Activated CD8-positive, alpha-beta memory T cell treated with anti-CD3 and anti-CD28 coated beads, Interleukin-2, amount 50 U/mL, for 48 hours (primary cell): ENCODE measurements at regions not wholly inside any gene's neighbourhood (a gene's known extent, or its start where the extent isn't known, plus 50 kb on each side); places are given as distances from the start of the nearest gene placed in this dataset.
"Not testable (repeated sequence)": the region's sequence is repeated elsewhere in the genome, so short reads cannot be mapped to it uniquely, and the experiment has no call there.

Experiments
- DNase-seq: peaks from one replicate; pipeline ENCODE4 v3.0.0-alpha.2; 2020

- no peak for DNase-seq
Measured at GRCh38 chr13:33676045-33676989, 141.6 kb upstream of the RFC3 start.

GRCh38 chr13:33677215-33677614, 140.7 kb upstream of the RFC3 start:
- DNase-seq = no peak

- DNase-seq = no peak
Measured at GRCh38 chr13:33678084-33678483, 139.9 kb upstream of the RFC3 start.

- peak; percentile 76 for DNase-seq
Measured at GRCh38 chr13:33678906-33679657, 138.9 kb upstream of the RFC3 start.

GRCh38 chr13:33679658-33680012, 138.3 kb upstream of the RFC3 start:
- no peak for DNase-seq

GRCh38 chr13:33682020-33682564, 135.9 kb upstream of the RFC3 start:
- no peak for DNase-seq

GRCh38 chr13:33682646-33683045, 135.3 kb upstream of the RFC3 start:
- not testable (repeated sequence) for DNase-seq

GRCh38 chr13:33683376-33683775, 134.6 kb upstream of the RFC3 start:
- no peak for DNase-seq

GRCh38 chr13:33684874-33685273, 133.1 kb upstream of the RFC3 start:
- no peak for DNase-seq

- no peak for DNase-seq
Measured at GRCh38 chr13:33686772-33687480, 131.0 kb upstream of the RFC3 start.

GRCh38 chr13:33690354-33690753, 127.6 kb upstream of the RFC3 start:
- no peak for DNase-seq

- DNase-seq = no peak
Measured at GRCh38 chr13:33691980-33692379, 126.0 kb upstream of the RFC3 start.

GRCh38 chr13:33692531-33692930, 125.4 kb upstream of the RFC3 start:
- DNase-seq = no peak

- no peak for DNase-seq
Measured at GRCh38 chr13:33694546-33694945, 123.4 kb upstream of the RFC3 start.

- no peak for DNase-seq
Measured at GRCh38 chr13:33696530-33696929, 121.4 kb upstream of the RFC3 start.

- no peak for DNase-seq
Measured at GRCh38 chr13:33697926-33698325, 120.0 kb upstream of the RFC3 start.

- DNase-seq = no peak
Measured at GRCh38 chr13:33707449-33707848, 110.5 kb upstream of the RFC3 start.

- no peak for DNase-seq
Measured at GRCh38 chr13:33710924-33711323, 107.0 kb upstream of the RFC3 start.

- no peak for DNase-seq
Measured at GRCh38 chr13:33711436-33711835, 106.5 kb upstream of the RFC3 start.

GRCh38 chr13:33717775-33718174, 100.2 kb upstream of the RFC3 start:
- no peak for DNase-seq

- no peak for DNase-seq
Measured at GRCh38 chr13:33721724-33722123, 96.2 kb upstream of the RFC3 start.

- no peak for DNase-seq
Measured at GRCh38 chr13:33722216-33722915, 95.6 kb upstream of the RFC3 start.

GRCh38 chr13:33723365-33723764, 94.6 kb upstream of the RFC3 start:
- DNase-seq = no peak
